ENCODE measurements at regions not wholly inside any gene's neighbourhood (a gene's known extent, or its start where the extent isn't known, plus 50 kb on each side); places are given as distances from the start of the nearest gene placed in this dataset.

- TF ChIP-seq DNMT3B (CRISPR knock-in tag; conservative IDR thresholded peaks at IDR 0.05) (no peak), ZNF558 (CRISPR knock-in tag; IDR thresholded peaks at IDR 0.05; ENCODE audit: borderline replicate concordance) (no peak), CSRNP2 (CRISPR knock-in tag; conservative IDR thresholded peaks at IDR 0.05; ENCODE audit: low read depth) (no peak), ZBTB7A (CRISPR knock-in tag; IDR thresholded peaks at IDR 0.05) (no peak), ZNF713 (CRISPR knock-in tag; IDR thresholded peaks at IDR 0.05) (no peak), JUNB (CRISPR knock-in tag; IDR thresholded peaks at IDR 0.05; ENCODE audit: borderline replicate concordance) (no peak), FOXM1 (CRISPR knock-in tag; IDR thresholded peaks at IDR 0.05) (no peak), PRDM4 (CRISPR knock-in tag; IDR thresholded peaks at IDR 0.05; ENCODE audit: borderline replicate concordance) (no peak), SIX4 (CRISPR knock-in tag; IDR thresholded peaks at IDR 0.05) (no peak), ZNF362 (CRISPR knock-in tag; IDR thresholded peaks at IDR 0.05; ENCODE audit: borderline replicate concordance) (no peak), E2F2 (CRISPR knock-in tag; IDR thresholded peaks at IDR 0.05; ENCODE audit: borderline replicate concordance) (no peak), ZBTB38 (CRISPR knock-in tag; IDR thresholded peaks at IDR 0.05) (no peak), HOXA7 (CRISPR knock-in tag; IDR thresholded peaks at IDR 0.05) (no peak), HHEX (CRISPR knock-in tag; IDR thresholded peaks at IDR 0.05) (no peak), HMG20A (CRISPR knock-in tag; IDR thresholded peaks at IDR 0.05; ENCODE audit: borderline replicate concordance) (no peak), ZNF720 (CRISPR knock-in tag; IDR thresholded peaks at IDR 0.05) (no peak), NFKBIZ (CRISPR knock-in tag; IDR thresholded peaks at IDR 0.05) (no peak), SRY (CRISPR knock-in tag; IDR thresholded peaks at IDR 0.05) (no peak), LRRFIP1 (CRISPR knock-in tag; conservative IDR thresholded peaks at IDR 0.05) (no peak), KMT2A (CRISPR knock-in tag; IDR thresholded peaks at IDR 0.05) (no peak), HOXD1 (CRISPR knock-in tag; IDR thresholded peaks at IDR 0.05) (peak; percentile 96), JUND (CRISPR knock-in tag; IDR thresholded peaks at IDR 0.05) (no peak), SOX13 (IDR thresholded peaks at IDR 0.05) (no peak), SOX13 (CRISPR knock-in tag; conservative IDR thresholded peaks at IDR 0.05 in 1 of 2, IDR thresholded peaks at IDR 0.05 in 1 of 2) (peak in 1 of 2 experiments; percentile 56; a peak in 2 of 4 replicates), KLF15 (CRISPR knock-in tag; IDR thresholded peaks at IDR 0.05; ENCODE audit: borderline replicate concordance) (no peak)
Observed at GRCh38 chr20:40887105-40887504, 141.5 kb upstream of the TOP1 start (continued).
